Breast epithelium (tissue), 4 donors: ENCODE measurements at regions not wholly inside any gene's neighbourhood (a gene's known extent, or its start where the extent isn't known, plus 50 kb on each side); places are given as distances from the start of the nearest gene placed in this dataset.
"Not testable (repeated sequence)": the region's sequence is repeated elsewhere in the genome, so short reads cannot be mapped to it uniquely, and the experiment has no call there.

Source experiments
- DNase-seq, 2 donors: peaks; one replicate each; pipeline ENCODE4 v3.0.0-alpha.2; 2019; ENCODE audit warnings: low spot score in 2 of 2
- H3K27ac ChIP-seq, 2 donors: fragments of 200-600 bp; sonication (generic) in 1 of 2; one replicate each; pipeline ENCODE4 v1.5.1; 2016 to 2019; ENCODE audit warnings: mild to moderate bottlenecking in 1 of 2
- H3K27me3 ChIP-seq, 2 donors: fragments of 200-600 bp; sonication (generic) in 1 of 2; one replicate each; pipeline versions ENCODE4 v1.5.1 to v1.6.0; 2017 to 2019; ENCODE audit warnings: control low read depth in 1 of 2, mild to moderate bottlenecking in 1 of 2
- H3K36me3 ChIP-seq: fragments of 200-600 bp; one replicate; pipeline ENCODE4 v1.5.1; 2019
- H3K4me1 ChIP-seq, 2 donors: fragments of 200-600 bp; sonication (generic); one replicate each; pipeline ENCODE4 v1.5.1; 2016 to 2019; ENCODE audit warnings: control low read depth in 1 of 2
- H3K4me3 ChIP-seq, 3 donors: fragments of 200-600 bp; sonication (generic); 1 replicate in 2 of 3; 2 replicates in 1 of 3; pipeline ENCODE4 v1.5.1; 2016 to 2019; ENCODE audit warnings: mild to moderate bottlenecking in 3 of 3, moderate library complexity in 2 of 3
- H3K9me3 ChIP-seq, 2 donors: fragments of 200-600 bp; sonication (generic) in 1 of 2; one replicate each; pipeline ENCODE4 v1.5.1; 2016 to 2019; ENCODE audit warnings: control low read depth in 1 of 2
- POLR2A ChIP-seq: fragments of 450-650 bp; IDR thresholded peaks from one replicate; pipeline ENCODE4 v1.6.1; 2016; ENCODE audit warnings: antibody characterized with exemption, mild to moderate bottlenecking, moderate library complexity
- POLR2AphosphoS5 ChIP-seq, 3 donors: sonication (generic); formaldehyde crosslinking; IDR thresholded peaks; one replicate each; pipeline ENCODE4 v1.6.1; 2017; ENCODE audit warnings: antibody characterized with exemption in 3 of 3
- intact Hi-C: fragments of 100-400 bp; cut with DNase I; formaldehyde crosslinking; loops from one replicate; pipeline ENCODE4 v1.15.1; 2023; ENCODE audit warnings: low total_unique reads
- TF ChIP-seq, protein P1 (sequence below), 3 donors: fragments of 450-650 bp; IDR thresholded peaks; one replicate each; pipeline ENCODE4 v1.5.1; 2016 to 2017; ENCODE audit warnings: antibody characterized with exemption in 3 of 3, mild to moderate bottlenecking in 3 of 3, moderate library complexity in 3 of 3

DNA sequence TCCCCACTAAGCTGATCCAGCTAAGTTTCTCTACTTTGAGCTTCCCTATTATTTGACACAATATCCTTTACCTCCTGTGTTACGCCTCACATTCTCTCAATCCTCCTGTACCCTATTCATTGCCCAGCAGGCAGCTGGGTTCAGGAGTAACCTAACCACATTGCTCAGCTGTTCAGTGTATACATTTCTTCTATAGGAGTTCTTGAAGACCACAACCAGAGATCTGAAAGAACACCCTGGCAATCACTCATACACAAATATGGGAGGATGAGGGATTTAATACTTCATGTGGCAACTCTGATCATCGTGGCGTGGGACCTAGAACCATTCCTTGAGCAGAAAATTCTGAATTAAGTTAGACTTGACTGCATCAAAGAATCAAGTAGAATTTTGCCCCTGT, 346.8 kb upstream of the ARPP21 start:
- H3K4me1 ChIP-seq, result no peaks in the 10 kb centered on the region
- no peak for DNase-seq
- intact Hi-C loops, result no loop called here
- no peak for TF ChIP-seq POLR2A
- no peak for TF ChIP-seq POLR2AphosphoS5 (IDR thresholded peaks at IDR 0.05)
- TF ChIP-seq, protein P1, sequence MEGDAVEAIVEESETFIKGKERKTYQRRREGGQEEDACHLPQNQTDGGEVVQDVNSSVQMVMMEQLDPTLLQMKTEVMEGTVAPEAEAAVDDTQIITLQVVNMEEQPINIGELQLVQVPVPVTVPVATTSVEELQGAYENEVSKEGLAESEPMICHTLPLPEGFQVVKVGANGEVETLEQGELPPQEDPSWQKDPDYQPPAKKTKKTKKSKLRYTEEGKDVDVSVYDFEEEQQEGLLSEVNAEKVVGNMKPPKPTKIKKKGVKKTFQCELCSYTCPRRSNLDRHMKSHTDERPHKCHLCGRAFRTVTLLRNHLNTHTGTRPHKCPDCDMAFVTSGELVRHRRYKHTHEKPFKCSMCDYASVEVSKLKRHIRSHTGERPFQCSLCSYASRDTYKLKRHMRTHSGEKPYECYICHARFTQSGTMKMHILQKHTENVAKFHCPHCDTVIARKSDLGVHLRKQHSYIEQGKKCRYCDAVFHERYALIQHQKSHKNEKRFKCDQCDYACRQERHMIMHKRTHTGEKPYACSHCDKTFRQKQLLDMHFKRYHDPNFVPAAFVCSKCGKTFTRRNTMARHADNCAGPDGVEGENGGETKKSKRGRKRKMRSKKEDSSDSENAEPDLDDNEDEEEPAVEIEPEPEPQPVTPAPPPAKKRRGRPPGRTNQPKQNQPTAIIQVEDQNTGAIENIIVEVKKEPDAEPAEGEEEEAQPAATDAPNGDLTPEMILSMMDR (IDR thresholded peaks at IDR 0.05), result no peak
- H3K27me3 ChIP-seq, result no peaks in the 10 kb centered on the region
- no peaks in the 10 kb centered on the region for H3K9me3 ChIP-seq
- H3K4me3 ChIP-seq, result no peak overlapping the region
- no peaks in the 10 kb centered on the region for H3K36me3 ChIP-seq
- H3K27ac ChIP-seq, result no peak overlapping the region

DNA sequence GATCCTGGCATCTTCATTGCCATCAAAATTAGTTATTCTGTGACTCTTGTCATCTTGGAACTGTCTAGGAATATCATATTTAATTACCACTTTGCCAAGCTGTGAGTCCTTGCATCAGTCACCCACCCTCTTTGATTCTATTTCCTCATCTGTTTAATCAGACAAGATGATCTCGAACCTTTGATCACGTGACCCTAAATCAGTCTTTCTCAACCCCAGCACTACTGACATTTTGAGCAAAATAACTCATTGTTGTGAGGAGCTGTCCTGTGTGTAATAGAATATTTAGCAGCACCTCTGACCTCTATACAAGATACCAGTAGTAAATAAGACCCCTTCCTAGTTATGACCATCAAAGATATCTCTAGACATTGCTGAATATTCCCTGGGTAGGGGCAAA, 343.4 kb upstream of the ARPP21 start:
- no peak for TF ChIP-seq POLR2A
- intact Hi-C loops, result no loop called here
- no peaks in the 10 kb centered on the region for H3K36me3 ChIP-seq

DNA sequence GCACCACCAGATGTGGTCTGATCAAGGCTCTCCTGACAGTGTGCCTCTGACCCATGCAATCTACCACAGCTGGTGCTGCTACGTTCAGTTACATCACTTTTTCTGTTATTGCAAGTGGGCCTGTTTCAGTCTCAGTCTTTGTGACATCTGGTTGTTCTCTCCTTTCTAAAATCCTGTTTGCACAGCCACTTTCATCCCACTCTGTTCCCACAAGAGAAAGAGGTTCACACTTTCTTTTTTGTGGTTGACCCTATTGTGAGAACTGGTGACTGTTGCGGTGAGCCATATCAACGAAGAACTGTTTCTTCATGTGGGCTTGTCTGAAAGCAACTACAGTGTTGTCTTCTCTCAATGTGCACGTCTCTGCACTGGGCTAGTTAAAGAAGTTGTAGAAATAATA, 342.8 kb upstream of the ARPP21 start:
- H3K27ac ChIP-seq, result no peak overlapping the region
- H3K9me3 ChIP-seq, result no peaks in the 10 kb centered on the region
- TF ChIP-seq POLR2A, result no peak
- TF ChIP-seq, protein P1 (IDR thresholded peaks at IDR 0.05), result no peak
- TF ChIP-seq POLR2AphosphoS5 (IDR thresholded peaks at IDR 0.05), result no peak
- no peaks in the 10 kb centered on the region for H3K36me3 ChIP-seq
- H3K27me3 ChIP-seq, result no peaks in the 10 kb centered on the region
- intact Hi-C loops, result no loop called here
- no peak for DNase-seq
- no peak overlapping the region for H3K4me3 ChIP-seq
- no peaks in the 10 kb centered on the region for H3K4me1 ChIP-seq

More for the DNA sequence above, 343.4 kb upstream of the ARPP21 start:
- H3K4me3 ChIP-seq, result no peak overlapping the region
- H3K9me3 ChIP-seq, result no peaks in the 10 kb centered on the region
- H3K27me3 ChIP-seq, result no peaks in the 10 kb centered on the region
- H3K27ac ChIP-seq, result no peak overlapping the region
- no peak for DNase-seq
- no peaks in the 10 kb centered on the region for H3K4me1 ChIP-seq

DNA sequence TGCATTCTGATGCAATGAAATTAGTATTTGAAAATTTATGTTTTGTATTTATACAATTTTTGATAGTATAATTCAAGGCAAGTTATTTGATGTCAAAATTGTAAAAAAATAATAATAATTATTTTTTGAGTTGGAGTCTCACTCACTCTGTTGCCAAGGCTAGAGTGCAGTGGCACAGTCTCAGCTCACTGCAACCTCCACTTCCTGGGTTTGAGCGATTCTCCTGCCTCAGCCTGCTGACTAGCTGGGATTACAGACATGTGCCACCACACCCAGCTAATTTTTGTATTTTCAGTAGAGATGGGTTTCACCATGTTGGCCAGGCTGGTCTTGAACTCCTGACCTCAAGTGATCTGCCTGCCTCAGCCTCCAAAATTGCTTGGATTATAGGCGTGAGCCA, 342.4 kb upstream of the ARPP21 start:
- DNase-seq, H3K4me1 ChIP-seq, H3K27ac ChIP-seq, H3K4me3 ChIP-seq, H3K27me3 ChIP-seq, H3K36me3 ChIP-seq, intact Hi-C loops, H3K9me3 ChIP-seq: not testable (repeated sequence)

DNA sequence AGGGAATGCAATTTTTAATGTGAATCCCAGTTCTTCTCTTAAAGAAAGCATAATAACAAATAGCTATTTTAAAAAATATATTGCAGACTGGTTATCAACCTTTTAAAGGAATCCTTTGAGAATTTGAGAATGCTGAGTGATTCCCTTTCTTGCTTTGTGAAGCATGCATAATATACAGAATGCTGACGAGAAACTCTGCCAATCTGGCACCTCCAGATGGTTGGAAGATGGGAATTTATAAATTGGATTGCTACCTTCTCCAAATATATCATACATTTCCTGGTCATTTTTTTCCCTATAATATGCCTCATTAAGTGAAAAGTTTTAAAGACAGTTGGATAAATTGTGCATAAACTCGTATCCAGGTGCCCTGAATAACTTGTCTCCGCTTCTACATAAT, 333.9 kb upstream of the ARPP21 start:
- H3K27ac ChIP-seq, result no peak overlapping the region
- H3K27me3 ChIP-seq, result no peaks in the 10 kb centered on the region
- H3K4me3 ChIP-seq, result no peak overlapping the region
- intact Hi-C loops, result no loop called here
- TF ChIP-seq POLR2AphosphoS5 (IDR thresholded peaks at IDR 0.05) (no peak), POLR2A (no peak)
- TF ChIP-seq, protein P1 (IDR thresholded peaks at IDR 0.05), result no peak
- no peaks in the 10 kb centered on the region for H3K9me3 ChIP-seq
- DNase-seq, result no peak
- no peaks in the 10 kb centered on the region for H3K4me1 ChIP-seq
- H3K36me3 ChIP-seq, result no peaks in the 10 kb centered on the region

DNA sequence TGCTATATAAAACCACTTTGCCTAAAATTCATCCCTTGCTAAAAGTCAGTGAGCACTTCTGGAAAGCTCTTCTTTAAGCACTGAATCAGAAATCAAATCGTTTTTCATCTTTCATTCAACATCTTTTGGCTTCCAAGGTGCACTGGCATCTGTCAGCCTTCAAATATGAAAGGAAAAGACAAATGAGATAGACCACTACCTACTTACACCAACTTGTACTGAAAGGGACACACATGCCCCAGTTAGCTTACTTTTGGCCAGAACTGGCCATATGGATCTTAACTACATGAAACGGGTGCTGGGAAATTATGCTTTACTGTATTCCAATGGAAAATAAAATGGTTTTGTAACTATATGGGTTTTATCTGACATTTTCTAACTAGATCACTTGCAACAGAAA, 332.0 kb upstream of the ARPP21 start:
- no peak overlapping the region for H3K27ac ChIP-seq
- TF ChIP-seq POLR2AphosphoS5 (IDR thresholded peaks at IDR 0.05), result no peak
- TF ChIP-seq, protein P1 (IDR thresholded peaks at IDR 0.05), result no peak
- TF ChIP-seq POLR2A, result no peak
- H3K9me3 ChIP-seq, result no peaks in the 10 kb centered on the region
- H3K36me3 ChIP-seq, result no peaks in the 10 kb centered on the region
- H3K27me3 ChIP-seq, result no peaks in the 10 kb centered on the region
- intact Hi-C loops, result no loop called here
- H3K4me1 ChIP-seq, result no peaks in the 10 kb centered on the region
- DNase-seq, result no peak
- H3K4me3 ChIP-seq, result no peak overlapping the region

DNA sequence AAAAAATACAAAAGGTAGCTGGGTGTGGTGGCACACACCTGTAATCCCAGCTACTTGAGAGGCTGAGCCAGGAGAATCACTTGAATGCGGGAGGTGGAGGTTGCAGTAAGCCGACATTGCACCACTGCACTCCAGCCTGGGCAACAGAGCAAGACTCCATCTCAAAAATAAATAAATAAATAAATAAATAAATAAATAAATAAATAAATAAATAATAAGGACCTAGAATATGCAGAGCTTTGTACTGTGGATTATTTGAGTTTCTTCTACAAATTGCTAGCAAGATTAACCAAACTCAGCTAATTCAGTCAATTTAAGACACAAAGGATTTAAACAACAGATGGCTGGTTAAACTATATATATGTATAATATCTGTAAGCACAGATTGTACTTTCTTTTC, 322.5 kb upstream of the ARPP21 start:
- H3K4me3 ChIP-seq, H3K36me3 ChIP-seq, intact Hi-C loops, H3K4me1 ChIP-seq, H3K9me3 ChIP-seq, H3K27ac ChIP-seq, DNase-seq, H3K27me3 ChIP-seq: not testable (repeated sequence)
